Memory B cell (primary cell): ENCODE measurements at regions not wholly inside any gene's neighbourhood (a gene's known extent, or its start where the extent isn't known, plus 50 kb on each side); places are given as distances from the start of the nearest gene placed in this dataset.

ENCODE experiments used
- ATAC-seq: fragments of 150-1000 bp; cut with Tn5 transposase; 2 replicates; pipeline ENCODE4 v1.10.0; 2021; ENCODE audit warnings: low read depth, mild to moderate bottlenecking, moderate library complexity
- DNase-seq, 2 donors: peaks; one replicate each; pipeline ENCODE4 v3.0.0; 2022; ENCODE audit warnings: low spot score in 2 of 2
- H3K27ac Mint-ChIP-seq: one replicate; pipeline ENCODE4 v1.8.0; 2022; ENCODE audit warnings: mild to moderate bottlenecking, moderate library complexity, mixed read lengths
- H3K27me3 Mint-ChIP-seq: one replicate; pipeline ENCODE4 v1.8.0; 2022; ENCODE audit warnings: mixed read lengths
- H3K36me3 Mint-ChIP-seq: one replicate; pipeline ENCODE4 v1.8.0; 2022; ENCODE audit warnings: mild to moderate bottlenecking, mixed read lengths
- H3K4me1 Mint-ChIP-seq: one replicate; pipeline ENCODE4 v1.8.0; 2022; ENCODE audit warnings: mixed read lengths
- H3K4me3 Mint-ChIP-seq: one replicate; pipeline ENCODE4 v1.8.0; 2022; ENCODE audit warnings: mild to moderate bottlenecking, moderate library complexity, mixed read lengths
- H3K9me3 Mint-ChIP-seq: one replicate; pipeline ENCODE4 v1.8.0; 2022; ENCODE audit warnings: mixed read lengths

GRCh38 chr16:77536809-77537208, 102.0 kb upstream of the ADAMTS18 start:
- no peaks in the 10 kb centered on the region for H3K4me1 Mint-ChIP-seq
- DNase-seq (no peak), ATAC-seq (no peak)
- no peaks in the 10 kb centered on the region for H3K36me3 Mint-ChIP-seq
- peaks cover 9% of the 10 kb centered on the region for H3K27me3 Mint-ChIP-seq
- no peak overlapping the region for H3K27ac Mint-ChIP-seq
- H3K4me3 Mint-ChIP-seq: no peak overlapping the region
- peaks cover 1% of the 10 kb centered on the region for H3K9me3 Mint-ChIP-seq

- no peak for DNase-seq
- ATAC-seq: no peak
- no peaks in the 10 kb centered on the region for H3K36me3 Mint-ChIP-seq
- no peak overlapping the region for H3K27ac Mint-ChIP-seq
- H3K4me1 Mint-ChIP-seq: no peaks in the 10 kb centered on the region
- peaks cover 2% of the 10 kb centered on the region for H3K9me3 Mint-ChIP-seq
- peaks cover 11% of the 10 kb centered on the region for H3K27me3 Mint-ChIP-seq
- H3K4me3 Mint-ChIP-seq: no peak overlapping the region
Measured at GRCh38 chr16:77539421-77540034, 104.7 kb upstream of the ADAMTS18 start.

GRCh38 chr16:77540646-77541045, 105.8 kb upstream of the ADAMTS18 start:
- Mint-ChIP-seq H3K9me3 (peaks cover 2% of the 10 kb centered on the region), H3K27me3 (peaks cover 9% of the 10 kb centered on the region), H3K36me3 (no peaks in the 10 kb centered on the region), H3K4me1 (no peaks in the 10 kb centered on the region), H3K4me3 (no peak overlapping the region), H3K27ac (no peak overlapping the region)
- DNase-seq (no peak), ATAC-seq (no peak)

GRCh38 chr16:77541165-77541564, 106.3 kb upstream of the ADAMTS18 start:
- Mint-ChIP-seq H3K27me3 (peaks cover 9% of the 10 kb centered on the region), H3K27ac (no peak overlapping the region), H3K36me3 (no peaks in the 10 kb centered on the region), H3K4me1 (no peaks in the 10 kb centered on the region), H3K4me3 (no peak overlapping the region), H3K9me3 (peaks cover 2% of the 10 kb centered on the region)
- no peak for DNase-seq
- ATAC-seq: no peak

- Mint-ChIP-seq H3K9me3 (peaks cover 4% of the 10 kb centered on the region), H3K4me1 (no peaks in the 10 kb centered on the region), H3K4me3 (no peak overlapping the region), H3K27me3 (peaks cover 2% of the 10 kb centered on the region), H3K36me3 (no peaks in the 10 kb centered on the region), H3K27ac (no peak overlapping the region)
- ATAC-seq (no peak), DNase-seq (no peak)
Measured at GRCh38 chr16:77548151-77548550, 113.3 kb upstream of the ADAMTS18 start.

- Mint-ChIP-seq H3K36me3 (no peaks in the 10 kb centered on the region), H3K4me3 (no peak overlapping the region), H3K27me3 (peaks cover 1% of the 10 kb centered on the region), H3K9me3 (peaks cover 3% of the 10 kb centered on the region), H3K4me1 (no peaks in the 10 kb centered on the region), H3K27ac (no peak overlapping the region)
- no peak for DNase-seq
- ATAC-seq: no peak
Measured at GRCh38 chr16:77548766-77549165, 113.9 kb upstream of the ADAMTS18 start.

GRCh38 chr16:77549876-77550275, 115.0 kb upstream of the ADAMTS18 start:
- Mint-ChIP-seq H3K27ac (no peak overlapping the region), H3K36me3 (no peaks in the 10 kb centered on the region), H3K27me3 (peaks cover 1% of the 10 kb centered on the region), H3K9me3 (peaks cover 3% of the 10 kb centered on the region), H3K4me3 (no peak overlapping the region), H3K4me1 (no peaks in the 10 kb centered on the region)
- no peak for ATAC-seq
- DNase-seq: no peak

- no peaks in the 10 kb centered on the region for H3K4me1 Mint-ChIP-seq
- no peak for DNase-seq
Measured at GRCh38 chr16:77551357-77551756, 116.5 kb upstream of the ADAMTS18 start.

GRCh38 chr16:77553130-77553529, 118.3 kb upstream of the ADAMTS18 start:
- H3K27me3 Mint-ChIP-seq: peaks cover 6% of the 10 kb centered on the region
- H3K27ac Mint-ChIP-seq: no peak overlapping the region
- no peak overlapping the region for H3K4me3 Mint-ChIP-seq
- H3K9me3 Mint-ChIP-seq: peaks cover 1% of the 10 kb centered on the region
- H3K36me3 Mint-ChIP-seq: no peaks in the 10 kb centered on the region
- ATAC-seq: no peak
- no peaks in the 10 kb centered on the region for H3K4me1 Mint-ChIP-seq
- DNase-seq: no peak

More at GRCh38 chr16:77551357-77551756, 116.5 kb upstream of the ADAMTS18 start:
- peaks cover 6% of the 10 kb centered on the region for H3K27me3 Mint-ChIP-seq
- peaks cover 3% of the 10 kb centered on the region for H3K9me3 Mint-ChIP-seq
- H3K27ac Mint-ChIP-seq: no peak overlapping the region
- H3K36me3 Mint-ChIP-seq: no peaks in the 10 kb centered on the region
- no peak overlapping the region for H3K4me3 Mint-ChIP-seq
- no peak for ATAC-seq

GRCh38 chr16:77555126-77555525, 120.3 kb upstream of the ADAMTS18 start:
- H3K4me1 Mint-ChIP-seq: no peaks in the 10 kb centered on the region
- no peak overlapping the region for H3K4me3 Mint-ChIP-seq
- no peak for DNase-seq
- no peaks in the 10 kb centered on the region for H3K9me3 Mint-ChIP-seq
- ATAC-seq: no peak
- no peak overlapping the region for H3K27ac Mint-ChIP-seq
- no peaks in the 10 kb centered on the region for H3K36me3 Mint-ChIP-seq
- H3K27me3 Mint-ChIP-seq: peaks cover 4% of the 10 kb centered on the region

GRCh38 chr16:77555791-77556190, 121.0 kb upstream of the ADAMTS18 start:
- no peak overlapping the region for H3K4me3 Mint-ChIP-seq
- peaks cover 6% of the 10 kb centered on the region for H3K27me3 Mint-ChIP-seq
- no peak overlapping the region for H3K27ac Mint-ChIP-seq
- no peaks in the 10 kb centered on the region for H3K36me3 Mint-ChIP-seq
- ATAC-seq (no peak), DNase-seq (no peak)
- H3K4me1 Mint-ChIP-seq: no peaks in the 10 kb centered on the region
- H3K9me3 Mint-ChIP-seq: no peaks in the 10 kb centered on the region

- Mint-ChIP-seq H3K4me3 (no peak overlapping the region), H3K4me1 (no peaks in the 10 kb centered on the region), H3K27ac (no peak overlapping the region), H3K27me3 (peaks cover 6% of the 10 kb centered on the region), H3K9me3 (no peaks in the 10 kb centered on the region), H3K36me3 (no peaks in the 10 kb centered on the region)
- ATAC-seq: no peak
- no peak for DNase-seq
Measured at GRCh38 chr16:77556201-77556873, 121.5 kb upstream of the ADAMTS18 start.

GRCh38 chr16:77557385-77557784, 122.6 kb upstream of the ADAMTS18 start:
- Mint-ChIP-seq H3K27ac (no peak overlapping the region), H3K27me3 (peaks cover 6% of the 10 kb centered on the region)

GRCh38 chr16:77558786-77559185, 124.0 kb upstream of the ADAMTS18 start:
- Mint-ChIP-seq H3K36me3 (no peaks in the 10 kb centered on the region), H3K4me3 (no peak overlapping the region), H3K4me1 (no peaks in the 10 kb centered on the region), H3K27ac (no peak overlapping the region), H3K9me3 (no peaks in the 10 kb centered on the region), H3K27me3 (peaks cover 10% of the 10 kb centered on the region)
- ATAC-seq: no peak
- DNase-seq: no peak

More at GRCh38 chr16:77557385-77557784, 122.6 kb upstream of the ADAMTS18 start:
- Mint-ChIP-seq H3K9me3 (no peaks in the 10 kb centered on the region), H3K4me3 (no peak overlapping the region), H3K4me1 (no peaks in the 10 kb centered on the region), H3K36me3 (no peaks in the 10 kb centered on the region)
- ATAC-seq (no peak), DNase-seq (no peak)

GRCh38 chr16:77562497-77562896, 127.7 kb upstream of the ADAMTS18 start:
- ATAC-seq: no peak

More at GRCh38 chr16:77562497-77562896, 127.7 kb upstream of the ADAMTS18 start:
- Mint-ChIP-seq H3K4me3 (no peak overlapping the region), H3K27ac (no peak overlapping the region), H3K27me3 (peaks cover 9% of the 10 kb centered on the region), H3K9me3 (no peaks in the 10 kb centered on the region), H3K36me3 (no peaks in the 10 kb centered on the region), H3K4me1 (no peaks in the 10 kb centered on the region)
- DNase-seq: no peak
